H9 (cell line): ENCODE measurements at regions not wholly inside any gene's neighbourhood (a gene's known extent, or its start where the extent isn't known, plus 50 kb on each side); places are given as distances from the start of the nearest gene placed in this dataset.
A peak's percentile ranks its signal among the peaks of the same experiment; 100 is the strongest.

Experiments
- DNase-seq: peaks from one replicate; pipeline ENCODE4 v3.0.0-alpha.2; 2017
- H2AFZ ChIP-seq: one replicate; pipeline ENCODE4 v1.6.1; 2013; ENCODE audit warnings: mild to moderate bottlenecking, low read length, control low read depth, moderate library complexity
- H2AK5ac ChIP-seq: 2 replicates; pipeline ENCODE4 v1.6.1; 2013; ENCODE audit warnings: low read length, control low read depth, mixed read lengths; ENCODE audit not compliant: insufficient read length
- H2BK120ac ChIP-seq: one replicate; pipeline ENCODE4 v1.6.1; 2013; ENCODE audit warnings: low read depth, mild to moderate bottlenecking, low read length, control low read depth, inconsistent platforms; ENCODE audit not compliant: poor library complexity, severe bottlenecking
- H2BK12ac ChIP-seq: 2 replicates; pipeline ENCODE4 v1.6.1; 2013; ENCODE audit warnings: low read length, control low read depth, mixed read lengths, low read depth; ENCODE audit not compliant: insufficient read length
- H2BK15ac ChIP-seq: 2 replicates; pipeline ENCODE4 v1.6.1; 2013; ENCODE audit warnings: low read depth, low read length, control low read depth
- H2BK20ac ChIP-seq: one replicate; pipeline ENCODE4 v1.6.1; 2013; ENCODE audit warnings: low read depth, mild to moderate bottlenecking, low read length, control low read depth, inconsistent platforms; ENCODE audit not compliant: poor library complexity, severe bottlenecking
- H2BK5ac ChIP-seq: 2 replicates; pipeline ENCODE4 v1.6.1; 2013; ENCODE audit warnings: low read length, control low read depth, mixed read lengths; ENCODE audit not compliant: insufficient read length
- H3K14ac ChIP-seq: 2 replicates; pipeline ENCODE4 v1.6.1; 2013; ENCODE audit warnings: low read length, control low read depth; ENCODE audit not compliant: insufficient read depth
- H3K18ac ChIP-seq: 2 replicates; pipeline ENCODE4 v1.6.1; 2013; ENCODE audit warnings: low read depth, mild to moderate bottlenecking, mixed read lengths, low read length, control low read depth; ENCODE audit not compliant: insufficient read length
- H3K23ac ChIP-seq: 2 replicates; pipeline ENCODE4 v1.6.1; 2013; ENCODE audit warnings: low read length, control low read depth, mixed read lengths, low read depth; ENCODE audit not compliant: insufficient read length
- H3K23me2 ChIP-seq: 2 replicates; pipeline ENCODE4 v1.6.1; 2013; ENCODE audit warnings: low read depth, mild to moderate bottlenecking, mixed read lengths, low read length, control low read depth; ENCODE audit not compliant: insufficient read length, poor library complexity, severe bottlenecking
- H3K27ac ChIP-seq: 2 replicates; pipeline ENCODE4 v1.5.1; 2013; ENCODE audit warnings: low read length, control low read depth, mixed read lengths, low read depth; ENCODE audit not compliant: insufficient read length
- H3K27me3 ChIP-seq: 2 replicates; pipeline ENCODE4 v1.6.1; 2013; ENCODE audit warnings: low read length, control low read depth, inconsistent platforms; ENCODE audit not compliant: insufficient read depth
- H3K4ac ChIP-seq: 2 replicates; pipeline ENCODE4 v1.6.1; 2013; ENCODE audit warnings: low read depth, mild to moderate bottlenecking, control low read depth, inconsistent platforms, low read length, moderate library complexity
- H3K4me1 ChIP-seq: 2 replicates; pipeline ENCODE4 v1.6.1; 2013; ENCODE audit warnings: low read length, control low read depth, inconsistent platforms; ENCODE audit not compliant: insufficient read depth
- H3K4me2 ChIP-seq: 2 replicates; pipeline ENCODE4 v1.6.1; 2013; ENCODE audit warnings: low read length, control low read depth, mixed read lengths; ENCODE audit not compliant: insufficient read length, insufficient read depth
- H3K56ac ChIP-seq: 2 replicates; pipeline ENCODE4 v1.6.1; 2013; ENCODE audit warnings: low read depth, mild to moderate bottlenecking, mixed read lengths, low read length, control low read depth; ENCODE audit not compliant: insufficient read length
- H3K79me1 ChIP-seq: 2 replicates; pipeline ENCODE4 v1.6.1; 2013; ENCODE audit warnings: low read depth, mild to moderate bottlenecking, moderate library complexity, low read length, control low read depth, inconsistent platforms; ENCODE audit not compliant: insufficient read depth, poor library complexity, severe bottlenecking
- H3K79me2 ChIP-seq: 2 replicates; pipeline ENCODE4 v1.6.1; 2013; ENCODE audit warnings: low read length, control low read depth, inconsistent platforms; ENCODE audit not compliant: insufficient read depth
- H3K9ac ChIP-seq: 2 replicates; pipeline ENCODE4 v1.6.1; 2013; ENCODE audit warnings: low read length, control low read depth, mixed read lengths; ENCODE audit not compliant: insufficient read length; ENCODE audit errors: extremely low read depth
- H3K9me3 ChIP-seq: one replicate; pipeline ENCODE4 v1.6.1; 2013; ENCODE audit warnings: low read depth, low read length, inconsistent platforms; ENCODE audit not compliant: control insufficient read depth
- H3T11ph ChIP-seq: one replicate; pipeline ENCODE4 v1.6.1; 2013; ENCODE audit warnings: mild to moderate bottlenecking, low read length, control low read depth, inconsistent platforms
- H4K20me1 ChIP-seq: one replicate; pipeline ENCODE4 v1.6.1; 2013; ENCODE audit not compliant: control insufficient read depth, insufficient read length, insufficient read depth
- H4K5ac ChIP-seq: 2 replicates; pipeline ENCODE4 v1.6.1; 2013; ENCODE audit warnings: low read depth, mild to moderate bottlenecking, mixed read lengths, low read length, control low read depth; ENCODE audit not compliant: insufficient read length
- H4K8ac ChIP-seq: replicated peaks from 2 replicates; pipeline ENCODE4 v1.6.1; 2013; ENCODE audit warnings: low read length, control low read depth, mixed read lengths, low read depth; ENCODE audit not compliant: insufficient read length
- H4K91ac ChIP-seq: 2 replicates; pipeline ENCODE4 v1.6.1; 2013; ENCODE audit warnings: low read depth, mild to moderate bottlenecking, moderate library complexity, mixed read lengths, low read length, control low read depth; ENCODE audit not compliant: insufficient read length
- H3K27ac Mint-ChIP-seq, 3 experiments: 2 replicates in 2 of 3; 3 replicates in 1 of 3; pipeline ENCODE4 v1.8.0; 2020 to 2021; ENCODE audit warnings: mixed read lengths in 3 of 3, mild to moderate bottlenecking in 1 of 3, moderate library complexity in 1 of 3
- H3K27me3 Mint-ChIP-seq: 2 replicates; pipeline ENCODE4 v1.8.0; 2021; ENCODE audit warnings: low read depth, mild to moderate bottlenecking, moderate library complexity, mixed read lengths
- H3K36me3 Mint-ChIP-seq, 3 experiments: 2 replicates in 2 of 3; 3 replicates in 1 of 3; pipeline ENCODE4 v1.8.0; 2020 to 2021; ENCODE audit warnings: low read depth in 3 of 3, mixed read lengths in 3 of 3; ENCODE audit not compliant: insufficient read depth in 1 of 3
- H3K4me1 Mint-ChIP-seq, 2 experiments: 2 replicates each; pipeline ENCODE4 v1.8.0; 2020; ENCODE audit warnings: mixed read lengths in 2 of 2
- H3K4me3 Mint-ChIP-seq, 2 experiments: 2 replicates in 1 of 2; 3 replicates in 1 of 2; pipeline ENCODE4 v1.8.0; 2020 to 2021; ENCODE audit warnings: mild to moderate bottlenecking in 2 of 2, mixed read lengths in 2 of 2, moderate library complexity in 1 of 2
- H3K9me3 Mint-ChIP-seq, 2 experiments: 2 replicates in 1 of 2; 3 replicates in 1 of 2; pipeline ENCODE4 v1.8.0; 2020; ENCODE audit warnings: mild to moderate bottlenecking in 2 of 2, mixed read lengths in 2 of 2, moderate library complexity in 1 of 2
- WGBS: extraction: QIAGEN DNeasy Blood & Tissue Kit; methylation state at CpG from one replicate; pipeline ENCODE4 v1.1.7; 2013; ENCODE audit warnings: missing lambda C conversion rate, low lambda C conversion rate, mixed read lengths; ENCODE audit not compliant: insufficient read length; ENCODE audit errors: extremely low coverage; 5-methylcytosine and 5-hydroxymethylcytosine counted together
- TF ChIP-seq, protein P1 (sequence below): fragments of 200-600 bp; sonication (generic); conservative IDR thresholded peaks from 3 replicates; pipeline ENCODE4 v1.8.0; 2021; ENCODE audit warnings: antibody characterized with exemption, mild to moderate bottlenecking

DNA sequence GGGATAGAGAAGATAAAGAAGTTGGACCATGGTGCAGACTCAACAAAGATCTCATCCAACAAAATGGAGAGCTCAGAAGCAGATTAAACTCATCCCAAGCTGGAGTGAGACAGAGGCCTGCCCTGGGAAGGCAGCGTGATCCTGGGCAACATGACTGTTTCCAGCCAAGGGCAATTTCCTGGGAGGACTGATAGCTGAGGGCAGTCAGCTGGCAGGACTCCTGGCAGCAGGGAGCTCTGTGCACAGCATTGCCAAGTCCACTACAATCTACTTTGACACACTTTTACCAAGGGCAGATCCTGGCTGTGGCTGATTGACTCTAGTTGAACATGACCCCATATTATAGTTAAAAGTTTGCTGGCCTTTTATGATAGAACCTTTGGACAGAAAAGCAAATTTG, 357.3 kb upstream of the RASGEF1B start:
- Histone ChIP-seq H2BK5ac (no peak overlapping the region), H3K4ac (no peak overlapping the region), H3K9ac (no peak overlapping the region), H4K5ac (no peak overlapping the region), H3K23ac (no peak overlapping the region), H2BK12ac (no peak overlapping the region), H3K79me2 (no peaks in the 10 kb centered on the region), H3K18ac (no peak overlapping the region), H3K23me2 (no peaks in the 10 kb centered on the region), H3K27ac (no peak overlapping the region), H3K79me1 (no peaks in the 10 kb centered on the region), H4K91ac (no peak overlapping the region), H2AFZ (no peak overlapping the region), H2BK15ac (no peak overlapping the region), H3K9me3 (no peaks in the 10 kb centered on the region), H2BK120ac (no peak overlapping the region), H3K27me3 (no peaks in the 10 kb centered on the region), H2BK20ac (no peak overlapping the region), H3T11ph (no peak overlapping the region), H4K20me1 (no peaks in the 10 kb centered on the region), H4K8ac (no peak overlapping the region), H3K4me1 (no peaks in the 10 kb centered on the region), H3K14ac (no peak overlapping the region), H2AK5ac (no peak overlapping the region), H3K4me2 (no peak overlapping the region), H3K56ac (no peak overlapping the region)
- TF ChIP-seq, protein P1, sequence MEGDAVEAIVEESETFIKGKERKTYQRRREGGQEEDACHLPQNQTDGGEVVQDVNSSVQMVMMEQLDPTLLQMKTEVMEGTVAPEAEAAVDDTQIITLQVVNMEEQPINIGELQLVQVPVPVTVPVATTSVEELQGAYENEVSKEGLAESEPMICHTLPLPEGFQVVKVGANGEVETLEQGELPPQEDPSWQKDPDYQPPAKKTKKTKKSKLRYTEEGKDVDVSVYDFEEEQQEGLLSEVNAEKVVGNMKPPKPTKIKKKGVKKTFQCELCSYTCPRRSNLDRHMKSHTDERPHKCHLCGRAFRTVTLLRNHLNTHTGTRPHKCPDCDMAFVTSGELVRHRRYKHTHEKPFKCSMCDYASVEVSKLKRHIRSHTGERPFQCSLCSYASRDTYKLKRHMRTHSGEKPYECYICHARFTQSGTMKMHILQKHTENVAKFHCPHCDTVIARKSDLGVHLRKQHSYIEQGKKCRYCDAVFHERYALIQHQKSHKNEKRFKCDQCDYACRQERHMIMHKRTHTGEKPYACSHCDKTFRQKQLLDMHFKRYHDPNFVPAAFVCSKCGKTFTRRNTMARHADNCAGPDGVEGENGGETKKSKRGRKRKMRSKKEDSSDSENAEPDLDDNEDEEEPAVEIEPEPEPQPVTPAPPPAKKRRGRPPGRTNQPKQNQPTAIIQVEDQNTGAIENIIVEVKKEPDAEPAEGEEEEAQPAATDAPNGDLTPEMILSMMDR, result no peak
- DNase-seq, result no peak
- no peaks in the 10 kb centered on the region for H3K36me3 Mint-ChIP-seq
- WGBS, result no CpG with 5 or more reads among the region's 1 CpG
- no peaks in the 10 kb centered on the region for H3K9me3 Mint-ChIP-seq
- no peaks in the 10 kb centered on the region for H3K4me1 Mint-ChIP-seq
- H3K27me3 Mint-ChIP-seq, result no peaks in the 10 kb centered on the region
- H3K27ac Mint-ChIP-seq, result peak overlapping the region in 1 of 3 experiments; percentile 72; a peak in 2 of 7 replicates
- no peak overlapping the region for H3K4me3 Mint-ChIP-seq
